Choroid plexus epithelial cell (primary cell): ENCODE measurements at regions not wholly inside any gene's neighbourhood (a gene's known extent, or its start where the extent isn't known, plus 50 kb on each side); places are given as distances from the start of the nearest gene placed in this dataset.

Experiments
- DNase-seq: peaks from one replicate; pipeline ENCODE4 v3.0.0-alpha.2; 2010; ENCODE audit warnings: low read depth
- H3K4me3 ChIP-seq: 2 replicates; pipeline ENCODE4 v1.5.1; 2011; ENCODE audit warnings: low read depth, mild to moderate bottlenecking, control low read depth, low read length, moderate library complexity
- TF ChIP-seq, protein P1 (sequence below): conservative IDR thresholded peaks from 2 replicates; pipeline ENCODE4 v1.5.1; 2011; ENCODE audit warnings: low read depth, mild to moderate bottlenecking, control low read depth, inconsistent platforms, low read length, moderate library complexity

DNA sequence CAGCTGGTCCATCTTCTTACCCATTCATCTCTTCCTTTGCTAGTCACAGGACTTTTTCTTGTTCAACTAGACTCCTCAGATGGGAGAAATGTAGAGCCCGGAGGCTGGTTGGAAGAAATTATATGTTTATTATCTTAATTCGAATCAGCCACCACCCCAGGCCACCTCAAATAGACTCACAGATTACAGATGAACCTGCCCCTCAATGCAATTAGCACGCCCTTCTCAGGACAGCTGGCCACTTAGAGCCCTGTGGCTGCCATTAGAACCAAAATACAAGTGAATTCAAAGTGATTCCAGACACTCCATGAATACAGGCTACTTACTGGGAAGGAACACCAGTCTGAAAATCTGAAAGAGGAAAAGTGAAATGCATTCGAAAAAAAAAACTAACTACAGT lies 176.4 kb downstream of the MAFB start:
- TF ChIP-seq, protein P1, sequence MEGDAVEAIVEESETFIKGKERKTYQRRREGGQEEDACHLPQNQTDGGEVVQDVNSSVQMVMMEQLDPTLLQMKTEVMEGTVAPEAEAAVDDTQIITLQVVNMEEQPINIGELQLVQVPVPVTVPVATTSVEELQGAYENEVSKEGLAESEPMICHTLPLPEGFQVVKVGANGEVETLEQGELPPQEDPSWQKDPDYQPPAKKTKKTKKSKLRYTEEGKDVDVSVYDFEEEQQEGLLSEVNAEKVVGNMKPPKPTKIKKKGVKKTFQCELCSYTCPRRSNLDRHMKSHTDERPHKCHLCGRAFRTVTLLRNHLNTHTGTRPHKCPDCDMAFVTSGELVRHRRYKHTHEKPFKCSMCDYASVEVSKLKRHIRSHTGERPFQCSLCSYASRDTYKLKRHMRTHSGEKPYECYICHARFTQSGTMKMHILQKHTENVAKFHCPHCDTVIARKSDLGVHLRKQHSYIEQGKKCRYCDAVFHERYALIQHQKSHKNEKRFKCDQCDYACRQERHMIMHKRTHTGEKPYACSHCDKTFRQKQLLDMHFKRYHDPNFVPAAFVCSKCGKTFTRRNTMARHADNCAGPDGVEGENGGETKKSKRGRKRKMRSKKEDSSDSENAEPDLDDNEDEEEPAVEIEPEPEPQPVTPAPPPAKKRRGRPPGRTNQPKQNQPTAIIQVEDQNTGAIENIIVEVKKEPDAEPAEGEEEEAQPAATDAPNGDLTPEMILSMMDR = no peak

DNA sequence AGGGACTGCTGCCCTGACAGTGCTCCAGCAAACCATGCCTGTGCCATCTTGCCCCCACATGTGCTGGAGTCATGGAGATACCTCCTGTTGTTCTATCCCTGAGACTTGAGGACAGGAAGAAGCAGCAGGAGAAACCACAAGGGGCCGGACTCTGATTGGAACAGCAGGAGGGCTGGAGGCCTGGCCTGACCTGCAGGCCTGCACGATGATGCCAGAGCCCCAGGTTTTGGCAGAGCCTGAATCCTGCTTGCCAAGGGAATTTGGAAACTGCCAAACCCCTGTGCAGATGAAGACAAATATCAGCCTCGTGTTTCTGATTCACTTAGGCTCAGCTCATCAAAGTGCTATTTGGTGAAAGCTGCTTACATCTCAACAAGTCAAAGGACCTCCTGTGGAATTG lies 177.6 kb downstream of the MAFB start:
- peak; percentile 97 for DNase-seq
- TF ChIP-seq, protein P1 = no peak

More for the DNA sequence above, 176.4 kb downstream of the MAFB start:
- no peak for DNase-seq
- no peak overlapping the region for H3K4me3 ChIP-seq

DNA sequence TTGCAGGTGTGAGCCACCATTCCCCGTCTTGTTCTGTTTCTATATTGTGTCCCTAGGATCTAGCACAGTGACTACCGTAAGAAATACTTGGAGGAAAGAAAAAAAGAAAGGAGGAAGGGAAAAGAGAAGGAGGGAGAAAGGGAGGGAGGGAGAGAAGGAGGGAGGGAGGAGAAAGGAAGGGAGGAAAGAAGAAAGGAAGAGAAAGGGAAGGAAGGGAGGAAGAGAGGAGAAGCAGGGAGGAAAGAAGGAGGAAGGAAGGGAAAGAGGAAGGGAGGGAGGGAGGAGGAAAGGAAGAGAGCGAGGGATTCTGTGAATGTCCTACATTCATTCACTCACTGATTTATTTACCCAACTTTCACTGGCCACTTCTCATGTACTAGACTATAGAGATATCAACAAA lies 178.4 kb downstream of the MAFB start:
- TF ChIP-seq, protein P1 = no peak
- no peak for DNase-seq
- no peak overlapping the region for H3K4me3 ChIP-seq

More for the DNA sequence above, 177.6 kb downstream of the MAFB start:
- H3K4me3 ChIP-seq = no peak overlapping the region

DNA sequence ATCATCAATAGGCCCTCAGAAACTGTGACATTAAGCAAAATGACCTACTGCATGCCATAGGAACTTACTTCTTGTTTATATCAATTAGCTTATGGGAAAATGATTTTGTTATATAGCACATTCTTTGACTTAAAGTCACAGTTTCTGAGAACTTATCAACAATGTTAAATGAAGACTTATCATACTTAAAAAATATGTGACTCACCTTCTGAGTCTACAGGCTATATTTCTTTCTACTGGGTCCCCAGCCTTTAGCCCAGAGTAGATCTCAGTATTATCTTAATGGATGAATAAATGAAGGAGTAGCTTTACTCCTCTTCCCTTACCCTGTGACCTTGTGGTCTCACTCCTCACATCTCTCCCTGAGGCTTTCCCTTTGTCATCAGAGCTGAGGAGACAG lies 180.2 kb downstream of the MAFB start:
- H3K4me3 ChIP-seq = no peak overlapping the region
- DNase-seq = no peak
- TF ChIP-seq, protein P1 = no peak

DNA sequence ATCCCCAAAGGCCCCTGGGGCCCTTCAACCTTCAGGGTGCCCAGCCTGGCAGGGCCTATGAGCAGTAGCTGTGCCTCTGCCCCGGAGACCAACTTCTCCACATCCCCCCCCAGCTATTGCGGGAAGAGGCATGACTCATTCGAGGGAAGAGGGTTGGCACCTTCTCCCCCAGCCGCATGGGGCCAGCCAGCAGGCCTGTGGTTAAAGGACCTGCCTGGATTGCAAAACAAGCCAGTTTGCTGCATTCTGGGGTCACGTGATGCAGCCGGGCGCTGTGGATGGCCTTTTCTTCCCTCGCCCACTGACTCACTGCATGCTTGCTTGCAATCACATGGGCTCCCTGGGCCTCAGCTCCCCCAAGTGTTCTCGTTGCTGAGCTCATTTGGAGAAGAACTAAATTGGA lies 182.5 kb downstream of the MAFB start:
- no peak overlapping the region for H3K4me3 ChIP-seq
- TF ChIP-seq, protein P1 = peak; percentile 29
- peak; percentile 100 for DNase-seq

DNA sequence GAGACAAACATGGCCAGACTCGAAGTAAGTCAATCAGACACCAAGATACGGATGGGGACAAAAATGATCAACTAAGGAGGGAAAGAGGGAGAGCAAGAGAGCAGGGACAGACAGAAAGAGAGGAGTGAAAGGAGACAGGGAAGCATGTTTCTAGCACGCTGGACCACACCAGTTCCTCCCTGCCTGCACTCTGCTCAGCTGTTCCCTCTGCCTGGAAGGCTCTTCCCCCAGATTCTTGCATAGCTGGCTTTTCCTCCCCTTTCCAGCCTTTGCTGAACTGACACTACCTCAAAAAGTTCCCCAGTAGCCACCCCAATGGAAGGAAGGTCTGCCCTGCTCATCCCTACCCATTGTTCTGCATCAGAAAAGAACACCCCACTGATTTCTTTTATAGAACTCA lies 185.9 kb downstream of the MAFB start:
- TF ChIP-seq, protein P1 = no peak
- DNase-seq = no peak
- no peak overlapping the region for H3K4me3 ChIP-seq

DNA sequence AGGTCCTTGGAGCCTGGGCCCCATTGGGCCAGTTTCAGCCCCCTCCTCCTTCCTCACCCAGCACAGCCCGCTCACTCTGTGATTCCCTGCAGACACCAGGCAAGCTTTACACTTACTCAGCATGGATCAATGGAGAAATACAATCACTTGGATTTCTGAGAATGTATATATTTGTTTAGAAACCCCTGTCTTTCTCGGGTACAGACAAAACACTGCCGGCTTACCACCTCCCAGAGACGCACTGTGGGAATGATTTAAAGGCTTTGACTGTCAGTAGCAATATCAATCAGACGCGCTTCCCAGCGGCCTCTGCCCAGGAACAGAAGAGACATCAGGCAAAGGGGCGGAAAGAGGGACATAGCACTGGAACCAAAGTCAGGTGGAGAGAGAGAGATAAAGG lies 186.5 kb downstream of the MAFB start:
- TF ChIP-seq, protein P1 = no peak

More for the DNA sequence above, 186.5 kb downstream of the MAFB start:
- no peak overlapping the region for H3K4me3 ChIP-seq
- no peak for DNase-seq
